ENCODE measurements at regions not wholly inside any gene's neighbourhood (a gene's known extent, or its start where the extent isn't known, plus 50 kb on each side); places are given as distances from the start of the nearest gene placed in this dataset.

DNA sequence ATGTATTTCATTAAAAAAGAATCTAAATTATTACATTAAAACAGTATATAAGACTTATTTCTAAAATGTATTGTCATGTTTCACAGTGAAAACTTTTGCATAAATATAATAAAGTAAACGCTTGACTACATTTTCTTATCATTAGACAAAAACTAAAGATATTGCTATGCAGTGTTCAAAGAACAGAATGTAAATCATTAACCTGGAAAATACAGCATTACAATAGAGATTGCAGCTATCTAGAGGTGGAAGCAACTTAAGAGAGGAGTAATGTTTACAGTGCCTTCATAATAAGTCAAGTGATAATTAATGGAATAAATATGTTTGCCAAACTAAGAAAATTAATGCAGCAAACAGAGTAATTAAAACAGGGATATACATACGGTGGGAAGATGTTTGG, 940.9 kb downstream of the FSTL5 start:
- no peak for DNase-seq

DNA sequence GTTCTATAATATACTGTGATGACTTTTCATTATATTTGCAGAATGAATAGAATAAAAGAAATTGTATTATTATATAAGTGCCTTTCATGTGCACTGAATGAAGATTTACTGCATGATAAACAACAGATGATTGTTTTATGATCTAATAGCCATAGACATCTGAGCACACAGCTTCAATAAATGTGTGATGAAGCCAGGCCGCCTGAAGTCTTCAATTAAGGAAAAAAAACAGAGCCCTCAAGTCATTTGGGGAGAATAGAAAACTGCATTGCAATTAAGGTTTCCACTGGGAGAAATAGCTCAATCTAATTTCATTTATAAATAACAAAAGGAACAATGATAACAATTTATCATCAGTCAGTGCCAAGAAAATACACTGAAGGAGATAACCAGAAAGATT, 955.2 kb downstream of the FSTL5 start:
- no peak for DNase-seq

DNA sequence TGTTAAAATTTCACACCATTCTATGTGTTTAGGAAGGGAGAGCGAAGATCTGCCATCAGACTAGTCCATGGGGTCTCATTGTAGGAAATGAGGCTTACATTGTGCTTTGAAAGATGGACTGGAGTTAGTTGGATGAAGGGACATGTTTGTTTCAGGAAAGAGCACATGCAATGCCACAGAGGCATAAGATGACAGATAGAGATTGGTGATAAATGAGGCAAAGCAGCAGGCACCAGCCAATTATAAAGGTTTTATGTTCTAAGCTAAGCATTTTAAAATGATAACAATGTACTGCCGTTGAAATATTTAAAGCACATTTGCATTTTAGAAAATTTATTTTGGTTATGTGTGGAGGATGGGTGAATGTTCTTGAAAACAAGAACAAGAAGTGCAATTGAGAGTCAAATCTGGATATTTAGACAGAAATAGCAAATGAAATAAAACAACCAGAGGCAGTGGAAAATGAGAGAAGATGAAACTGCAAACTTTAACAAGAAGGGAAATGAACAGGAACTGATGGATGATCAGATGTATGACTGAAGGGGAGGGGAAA, 957.2 kb downstream of the FSTL5 start:
- DNase-seq, result no peak

DNA sequence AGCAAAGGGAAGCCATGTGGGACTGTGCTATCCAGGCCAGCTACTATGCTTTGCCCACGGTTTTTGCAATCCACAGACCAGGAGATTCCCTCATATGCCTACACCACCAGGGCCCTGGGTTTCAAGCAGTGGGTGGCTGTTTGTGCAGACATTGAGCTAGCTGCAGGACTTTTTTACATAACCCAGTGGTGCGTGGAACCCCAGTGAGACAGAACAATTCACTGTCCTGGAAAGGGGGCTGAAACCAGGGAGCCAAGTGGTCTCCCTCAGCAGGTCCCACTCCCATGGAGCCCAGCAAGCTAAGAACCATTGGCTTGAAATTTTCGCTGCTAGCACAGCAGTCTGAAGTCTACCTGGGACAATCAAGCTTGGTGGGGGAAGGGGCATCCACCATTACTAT, 959.9 kb downstream of the FSTL5 start:
- no peak for DNase-seq

DNA sequence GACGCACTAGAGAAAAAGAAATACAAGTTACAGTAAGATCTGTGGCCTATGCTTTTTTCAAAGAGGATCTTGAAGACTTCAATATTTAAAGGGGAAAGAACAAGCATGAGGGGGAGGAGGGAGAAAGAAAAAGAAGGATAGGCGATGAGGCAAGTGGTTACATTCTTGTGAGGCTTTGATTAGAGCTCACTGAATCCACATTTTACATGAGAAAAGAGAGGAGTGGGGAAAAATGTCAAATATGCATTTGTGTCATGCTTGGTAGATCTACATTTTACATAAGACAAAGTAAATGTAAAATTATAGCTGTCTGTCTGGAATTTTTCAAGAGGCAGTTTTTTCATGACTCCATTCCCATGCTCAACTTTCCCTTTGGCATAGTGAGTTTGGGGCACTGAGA, 965.9 kb downstream of the FSTL5 start:
- DNase-seq, result no peak

DNA sequence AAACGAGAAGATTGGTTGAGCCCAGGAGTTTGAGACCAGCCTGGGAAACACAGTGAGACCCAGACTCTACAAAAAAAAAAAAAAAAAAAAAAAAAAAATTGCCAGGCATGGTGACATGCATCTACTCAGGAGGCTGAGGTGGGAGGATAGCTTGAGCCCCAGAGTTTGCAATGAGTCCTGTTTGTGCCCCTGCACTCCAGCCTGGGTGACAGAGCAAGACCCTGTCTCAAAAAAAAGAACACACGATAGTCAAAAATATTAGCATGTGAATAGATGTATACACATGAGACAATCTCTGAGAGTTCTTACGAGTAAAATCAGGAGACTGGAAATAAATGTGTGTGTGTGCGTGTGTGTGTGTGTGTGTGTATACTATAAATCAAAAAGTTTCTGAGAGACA, 966.3 kb downstream of the FSTL5 start:
- DNase-seq, result no peak

DNA sequence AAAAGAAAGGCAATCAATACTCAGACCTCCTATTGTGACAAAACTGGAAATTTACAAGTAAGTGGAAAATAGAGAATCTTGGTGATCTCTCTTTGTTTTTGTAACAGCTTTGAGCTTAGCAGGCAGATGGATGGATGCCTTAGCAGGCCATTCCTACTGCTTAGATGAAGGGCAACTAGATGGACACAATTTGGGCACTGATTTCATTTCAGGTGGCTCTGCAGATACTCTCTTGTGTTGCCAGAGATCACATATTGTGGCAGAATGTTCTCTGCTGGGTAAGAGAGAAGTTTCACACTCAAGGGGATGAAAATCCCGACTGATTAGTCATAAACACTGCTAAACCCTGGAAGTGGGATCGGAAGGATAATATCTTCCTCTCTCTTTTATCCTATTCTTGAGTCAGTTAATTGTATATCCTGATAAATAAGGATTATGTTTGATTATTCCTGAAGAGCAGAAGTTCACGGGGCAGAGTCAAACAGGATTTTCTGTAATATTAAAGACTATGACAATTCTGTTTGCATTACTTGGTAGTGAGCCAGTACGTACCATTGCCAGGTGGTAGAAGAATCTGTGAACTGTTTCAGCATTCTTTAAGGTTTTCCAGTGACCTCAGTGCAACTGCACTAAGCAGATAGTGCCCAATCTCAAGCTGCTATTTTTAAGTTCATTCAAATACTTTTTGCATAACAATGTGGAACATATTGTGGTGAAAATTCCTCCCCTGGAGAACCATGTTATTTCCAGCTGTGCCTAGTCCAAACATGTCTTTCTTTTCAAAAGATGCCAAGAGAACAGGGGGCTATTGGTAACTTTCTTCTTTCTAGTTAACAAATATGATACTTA, 974.3 kb downstream of the FSTL5 start:
- DNase-seq, result no peak

DNA sequence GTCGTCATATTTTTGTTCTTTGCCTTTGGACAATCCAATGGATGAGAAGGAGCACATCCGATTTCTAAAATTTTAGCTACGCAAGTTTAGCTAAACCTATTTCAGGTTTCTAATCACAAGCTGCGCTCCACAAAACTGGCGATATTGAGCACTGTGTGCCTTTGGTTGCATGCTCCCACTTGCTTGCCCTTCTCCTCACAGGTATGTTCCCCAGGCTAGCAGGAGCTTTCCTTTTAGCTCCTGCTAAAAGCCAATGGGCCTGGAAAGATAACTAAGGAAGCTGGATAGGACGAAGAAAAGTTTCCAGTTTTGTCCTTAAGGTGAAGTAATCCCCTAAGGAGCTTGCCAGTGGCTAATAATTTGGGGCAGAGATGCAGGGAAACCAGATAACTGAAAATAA, 975.2 kb downstream of the FSTL5 start:
- DNase-seq, result no peak

DNA sequence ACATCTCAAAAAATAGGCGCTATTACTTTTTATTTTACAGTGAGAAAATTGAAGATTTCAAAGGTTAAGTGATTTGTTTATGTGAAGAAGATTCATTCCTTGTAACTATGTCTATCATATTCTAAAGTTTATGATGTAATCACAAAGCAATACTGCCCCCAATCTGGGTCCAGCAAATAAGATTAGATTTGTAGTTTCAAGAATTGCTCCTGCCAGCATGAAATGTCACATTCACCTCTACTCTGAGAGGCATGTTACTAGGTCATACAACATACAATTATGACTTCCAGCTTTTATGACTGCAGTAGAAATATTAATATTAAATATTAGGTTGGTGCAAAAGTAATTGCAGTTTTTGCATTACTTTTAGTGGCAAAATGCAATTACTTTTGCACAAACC, 976.2 kb downstream of the FSTL5 start:
- DNase-seq, result no peak

DNA sequence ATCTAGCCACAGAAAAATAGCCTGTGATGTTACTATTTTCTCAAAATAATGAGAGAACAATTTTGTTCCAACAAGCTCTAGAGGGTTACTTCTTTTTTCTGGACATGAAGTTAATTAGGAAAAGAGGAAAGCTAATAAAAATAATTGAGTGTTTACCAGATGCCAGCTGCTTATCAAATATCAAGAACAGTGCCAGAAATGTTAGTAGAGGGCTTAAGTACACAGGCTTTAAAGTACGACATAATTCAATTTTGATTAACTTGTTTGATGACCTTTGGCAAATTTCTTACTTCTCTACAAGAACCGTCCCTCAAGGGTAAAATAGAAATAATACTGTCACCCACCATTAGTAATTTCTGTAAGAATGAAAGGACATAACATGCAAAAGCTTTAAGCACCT, 977.0 kb downstream of the FSTL5 start:
- DNase-seq, result no peak

DNA sequence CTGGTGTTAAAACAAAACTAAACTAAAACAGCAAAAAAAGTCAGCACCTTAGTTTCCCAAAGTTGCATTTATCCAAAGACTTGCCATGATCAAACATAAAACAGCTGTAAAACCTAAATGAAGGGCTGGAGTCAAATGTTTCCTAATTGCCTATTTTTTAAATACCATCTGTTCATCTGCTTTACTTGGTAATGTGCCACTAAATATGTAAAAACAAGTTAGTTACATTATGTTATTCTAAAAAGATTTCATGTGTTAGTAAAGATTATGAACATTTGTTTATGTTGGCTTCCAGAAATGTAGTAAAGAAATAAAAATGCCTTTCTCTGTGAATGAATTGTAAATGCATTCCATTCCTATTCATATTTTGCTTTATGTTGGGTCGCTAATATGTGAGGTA, 977.8 kb downstream of the FSTL5 start:
- no peak for DNase-seq

DNA sequence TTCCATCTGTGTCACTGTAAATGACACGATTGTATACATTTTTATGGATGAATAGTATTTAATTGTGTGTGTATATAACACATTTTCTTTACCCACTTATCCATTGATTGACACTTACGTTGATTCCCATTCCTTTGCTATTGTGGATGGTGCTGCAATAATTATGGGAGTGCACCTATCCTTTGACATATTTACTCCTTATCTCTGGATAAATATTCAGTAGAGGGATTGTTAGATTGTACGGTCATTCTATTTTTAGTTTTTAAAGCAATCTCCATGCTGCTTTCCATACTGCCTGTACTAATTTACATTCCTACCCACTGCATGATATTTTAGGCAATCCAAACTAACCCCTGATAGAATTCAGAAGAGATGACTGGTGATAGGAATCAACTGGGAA, 980.1 kb downstream of the FSTL5 start:
- DNase-seq, result no peak

DNA sequence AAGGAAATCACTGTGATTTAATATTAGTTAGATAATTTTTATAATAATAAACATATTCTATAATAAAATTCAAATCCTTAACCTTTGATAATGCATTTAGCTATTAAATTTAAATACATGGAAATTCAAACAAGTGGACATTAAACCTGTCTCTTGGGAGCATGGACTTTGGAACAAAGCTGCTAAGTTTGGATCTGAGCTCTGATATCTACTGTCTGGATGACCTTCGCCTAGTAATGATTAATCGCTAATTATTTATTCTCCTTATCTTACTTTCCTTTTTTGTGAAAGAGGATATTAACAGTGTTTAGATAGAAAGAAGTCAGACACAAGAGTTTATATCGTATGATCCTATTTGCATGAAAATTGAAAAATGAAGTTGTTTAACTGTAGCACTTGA, 980.9 kb downstream of the FSTL5 start:
- DNase-seq, result no peak

DNA sequence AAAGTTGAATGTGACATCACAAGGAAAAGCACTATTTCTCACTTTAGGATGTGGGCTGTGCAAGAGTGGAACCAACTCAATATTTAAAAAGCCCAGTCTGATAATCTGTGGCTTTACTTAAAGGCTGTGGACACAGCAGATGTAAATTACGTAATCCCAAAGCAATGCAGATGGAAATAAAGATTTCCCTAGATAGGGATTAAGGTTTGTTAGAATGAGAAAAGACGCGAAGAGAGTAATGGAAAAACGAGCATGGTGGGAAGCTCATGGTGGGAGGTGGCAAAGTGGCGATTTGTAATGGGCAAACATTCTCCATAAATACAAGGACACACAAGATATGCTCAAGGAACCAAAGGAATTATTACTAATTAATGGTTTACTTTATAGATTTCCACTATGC, 985.5 kb downstream of the FSTL5 start:
- DNase-seq, result no peak

DNA sequence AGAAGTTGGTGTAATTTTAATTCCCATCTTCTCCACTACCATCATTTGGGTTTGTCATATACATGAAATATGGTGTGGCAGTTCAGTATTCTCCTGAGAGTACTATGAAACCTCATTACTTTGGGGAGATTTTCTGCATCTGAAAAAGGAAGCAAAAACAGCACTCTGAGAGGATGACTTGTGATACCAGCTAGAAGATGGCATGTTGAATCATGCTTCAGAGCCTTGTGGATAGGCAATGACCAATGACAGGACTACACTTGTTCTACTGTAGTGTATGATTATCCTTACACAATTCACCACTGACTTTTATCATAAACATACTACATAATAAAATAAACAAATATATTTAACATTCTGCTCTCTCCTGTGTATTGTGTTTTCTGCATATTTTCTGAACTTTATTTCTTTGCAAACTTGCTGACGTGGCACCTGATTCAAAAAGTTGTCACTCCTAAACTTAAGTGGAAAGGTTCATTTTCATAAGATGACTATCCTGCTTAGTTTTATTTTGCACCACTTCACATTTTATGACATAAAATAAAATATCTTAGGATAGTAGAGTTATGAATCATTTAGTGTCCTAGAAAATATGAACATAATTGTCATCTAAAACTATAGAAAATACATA, 991.3 kb downstream of the FSTL5 start:
- no peak for DNase-seq

DNA sequence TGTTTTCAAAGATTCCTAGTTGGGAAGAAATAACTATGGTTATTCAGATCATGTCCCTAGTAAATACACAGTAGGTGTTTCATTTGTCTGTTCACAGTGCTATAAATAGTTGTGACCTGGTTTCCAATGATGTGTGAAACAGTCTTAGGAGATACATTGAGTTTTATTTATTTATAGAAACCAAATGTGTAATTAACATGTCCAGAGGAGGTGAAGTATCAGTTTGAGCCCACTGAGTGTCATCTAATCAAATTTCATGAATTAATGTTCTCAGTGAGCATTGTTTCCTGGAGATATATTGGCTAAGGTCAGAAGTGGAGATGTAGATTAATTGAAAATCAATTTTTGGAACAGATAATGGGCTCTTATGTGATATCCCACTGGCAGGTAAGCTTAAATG, 996.3 kb downstream of the FSTL5 start:
- no peak for DNase-seq

DNA sequence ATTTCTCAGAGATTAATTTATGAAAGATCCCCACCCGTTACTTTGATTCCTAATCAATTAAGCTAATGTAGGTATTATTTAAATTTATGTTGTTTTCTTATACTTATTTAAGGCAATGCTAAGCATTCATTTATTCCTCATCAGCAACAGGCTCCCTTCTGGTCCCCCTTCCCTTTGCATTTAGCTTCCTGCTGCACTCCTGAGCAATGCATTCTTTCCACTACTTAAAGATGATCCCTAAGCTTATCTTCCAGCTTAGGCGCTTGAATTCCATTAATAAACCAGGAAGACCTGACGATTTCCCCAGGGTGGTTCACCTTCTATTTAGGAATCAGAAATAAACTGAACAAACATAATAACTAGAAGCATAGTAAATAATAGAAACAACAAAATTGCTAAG, 1003.1 kb downstream of the FSTL5 start:
- no peak for DNase-seq

DNA sequence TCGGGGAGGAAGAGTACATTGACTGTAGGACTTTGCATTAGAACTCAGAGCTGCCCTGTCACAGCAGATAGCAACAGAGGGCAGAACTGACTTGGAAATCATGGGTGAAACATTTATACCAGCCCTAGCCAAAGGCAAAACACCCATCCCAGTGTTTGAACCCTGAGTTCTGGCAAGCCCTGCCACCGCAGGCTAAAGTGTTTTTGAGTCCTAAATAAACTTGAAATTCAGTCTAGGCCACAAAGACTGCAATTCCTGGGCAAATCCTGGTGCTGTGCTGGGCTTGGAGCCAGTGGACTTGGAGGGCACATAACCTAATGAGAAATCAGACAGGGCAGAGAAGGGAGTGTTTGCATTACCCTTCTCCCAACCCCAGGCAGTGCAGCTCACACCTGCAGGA, 1015.7 kb downstream of the FSTL5 start:
- DNase-seq, result no peak

DNA sequence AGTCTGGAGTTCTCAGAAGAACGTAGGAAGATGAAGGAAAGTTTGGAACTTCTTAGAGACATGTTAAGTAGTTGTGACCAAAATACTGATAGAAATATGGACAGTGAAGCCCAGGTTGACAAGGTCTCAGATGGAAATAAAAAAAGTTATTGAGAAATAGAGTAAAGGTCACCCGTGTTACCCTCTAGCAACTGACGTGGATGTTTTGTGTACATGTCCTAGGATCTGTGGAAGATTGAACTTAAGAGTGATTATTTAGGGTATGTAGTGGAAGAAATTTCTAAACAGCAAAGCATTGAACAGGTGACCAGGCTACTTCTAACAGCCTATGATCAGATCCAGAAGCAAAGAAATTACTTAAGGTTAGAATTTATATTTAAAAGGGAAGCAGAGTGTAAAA, 1020.4 kb downstream of the FSTL5 start:
- DNase-seq, result no peak

DNA sequence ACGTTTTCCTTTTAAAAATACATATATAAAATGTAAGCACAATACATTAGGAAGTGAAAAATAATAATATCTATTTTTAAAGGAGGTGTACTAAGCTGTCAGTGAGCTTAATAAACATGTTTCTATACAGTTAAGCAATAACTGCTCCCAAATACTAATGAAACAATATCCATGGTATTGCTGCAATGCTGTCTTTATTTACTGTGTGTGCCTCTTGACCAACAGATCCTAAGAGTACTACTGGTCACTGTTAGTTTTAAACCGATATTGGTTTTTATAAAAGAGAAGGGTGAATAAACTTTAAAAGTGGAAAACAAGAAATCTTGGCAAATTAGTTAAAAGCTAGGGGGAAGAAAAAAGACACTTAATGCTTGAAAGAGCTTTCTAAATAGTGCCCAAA, 1029.0 kb downstream of the FSTL5 start:
- DNase-seq, result no peak

DNA sequence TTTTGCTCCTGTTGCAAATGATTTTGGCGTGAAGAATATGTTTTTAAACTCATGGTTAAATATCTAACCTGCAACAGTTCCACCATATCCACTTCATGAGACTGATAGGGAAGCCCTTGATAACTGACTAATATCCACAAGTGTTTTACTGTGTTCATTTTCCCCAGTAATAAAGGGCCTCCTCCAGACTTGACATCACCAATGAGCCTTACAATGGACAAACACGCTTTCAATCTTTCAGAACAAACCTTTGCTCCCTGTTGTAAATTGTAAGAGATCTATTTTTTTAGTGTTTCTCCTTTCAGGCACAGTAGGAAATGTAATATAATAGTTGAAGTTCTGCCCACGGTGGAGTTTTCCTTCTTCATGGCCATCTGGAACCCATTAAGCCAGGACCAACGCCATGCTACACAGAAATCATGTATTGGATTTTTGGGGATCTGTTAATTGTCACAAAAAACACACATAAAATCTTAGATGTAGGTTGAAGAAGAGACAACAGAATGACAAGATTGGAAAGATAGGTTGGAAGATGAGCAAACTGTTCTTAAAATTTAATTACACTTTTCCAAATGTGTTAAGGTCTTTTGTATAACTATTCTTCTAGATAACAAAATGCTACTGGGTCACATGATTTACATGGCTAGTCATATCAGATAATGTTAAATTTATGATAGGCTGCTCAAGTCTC, 1030.1 kb downstream of the FSTL5 start:
- DNase-seq, result no peak

DNA sequence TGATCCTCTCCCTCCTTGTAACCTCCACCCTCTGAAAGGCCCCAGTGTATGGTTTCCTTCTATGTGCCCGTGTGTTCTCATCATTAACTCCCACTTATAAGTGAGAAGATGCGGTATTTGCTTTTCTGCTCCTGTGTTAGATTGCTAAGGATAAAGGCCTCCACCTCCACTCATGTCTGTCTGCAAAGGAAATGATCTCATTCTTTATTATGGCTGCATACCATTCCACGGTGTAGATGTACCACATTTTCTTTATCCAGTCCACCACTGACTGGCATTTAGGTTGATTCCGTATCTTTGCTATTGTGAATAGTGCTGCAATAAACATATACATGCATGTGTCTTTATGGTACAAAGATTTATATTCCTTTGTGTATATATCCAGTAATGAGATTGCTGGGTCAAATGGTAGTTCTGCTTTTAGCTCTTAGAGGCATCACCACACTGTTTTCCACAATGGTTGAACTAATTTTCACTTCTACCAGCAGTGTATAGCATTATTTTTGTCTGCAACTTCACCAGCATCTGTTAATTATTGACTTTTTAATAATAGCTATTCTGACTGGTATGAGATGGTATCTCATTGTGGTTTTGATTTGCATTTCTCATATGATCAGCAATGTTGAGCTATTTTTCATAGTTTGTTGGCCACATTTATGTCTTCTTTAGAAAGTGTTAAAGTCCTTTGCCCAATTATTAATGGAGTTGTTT, 1030.9 kb downstream of the FSTL5 start:
- no peak for DNase-seq

DNA sequence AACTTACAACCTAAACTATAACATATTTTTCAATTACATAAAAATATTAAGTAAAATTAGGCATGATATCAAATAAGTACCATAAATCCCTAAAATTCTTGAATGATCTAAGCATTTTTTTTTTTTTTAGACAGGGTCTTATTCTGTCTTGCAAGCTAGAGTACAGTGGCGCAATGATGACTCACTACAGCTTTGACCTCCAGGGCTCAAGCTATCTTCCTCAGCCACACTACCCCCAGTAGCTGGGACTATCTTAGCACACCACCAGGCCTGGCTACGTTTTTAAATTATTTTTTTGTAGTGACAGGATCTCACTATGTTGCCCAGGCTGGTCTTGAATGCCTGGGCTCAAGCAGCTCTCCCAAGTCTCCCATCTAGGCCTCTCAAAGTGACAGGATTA, 1042.3 kb downstream of the FSTL5 start:
- no peak for DNase-seq

All from DMS153 (cell line).